ENCODE measurements at regions not wholly inside any gene's neighbourhood (a gene's known extent, or its start where the extent isn't known, plus 50 kb on each side); places are given as distances from the start of the nearest gene placed in this dataset.

- TF ChIP-seq BHLHE40 (IDR thresholded peaks at IDR 0.05; ENCODE audit: borderline replicate concordance) (no peak), ELF4 (IDR thresholded peaks at IDR 0.05) (no peak), ZNF384 (IDR thresholded peaks at IDR 0.05) (no peak), TARDBP (IDR thresholded peaks at IDR 0.05) (no peak), FOXM1 (IDR thresholded peaks at IDR 0.05; ENCODE audit: borderline replicate concordance) (no peak), SP1 (IDR thresholded peaks at IDR 0.05) (no peak), FOXK2 (IDR thresholded peaks at IDR 0.05) (no peak), SUZ12 (IDR thresholded peaks at IDR 0.05) (no peak), PKNOX1 (IDR thresholded peaks at IDR 0.05) (no peak), ARNT (IDR thresholded peaks at IDR 0.05) (no peak)
Observed at GRCh38 chr10:2334575-2334974, 597.2 kb upstream of the ADARB2 start.
